ENCODE measurements at regions not wholly inside any gene's neighbourhood (a gene's known extent, or its start where the extent isn't known, plus 50 kb on each side); places are given as distances from the start of the nearest gene placed in this dataset.
"Not testable (repeated sequence)": the region's sequence is repeated elsewhere in the genome, so short reads cannot be mapped to it uniquely, and the experiment has no call there.

DNA sequence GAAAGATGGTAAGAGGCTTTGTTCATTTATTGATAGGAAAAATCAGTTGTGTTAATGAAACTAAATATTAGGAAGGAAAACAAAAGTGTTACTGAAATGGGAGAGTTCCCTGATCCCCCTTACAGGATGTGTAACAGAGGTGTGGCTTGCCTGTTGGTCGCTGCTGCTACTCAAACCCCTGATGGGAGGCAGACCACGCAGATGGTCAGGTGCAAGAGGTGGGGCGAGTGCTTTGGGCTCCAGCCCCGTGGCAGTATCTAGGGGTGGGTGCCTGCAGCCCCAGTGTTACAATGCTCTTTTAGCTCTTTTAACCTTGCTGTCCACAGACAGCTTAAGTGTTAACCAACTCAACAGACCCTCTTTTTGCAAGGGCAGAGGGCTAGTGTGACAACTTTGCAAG is 319.6 kb upstream of the DCN start:
- DNase-seq = no peak

DNA sequence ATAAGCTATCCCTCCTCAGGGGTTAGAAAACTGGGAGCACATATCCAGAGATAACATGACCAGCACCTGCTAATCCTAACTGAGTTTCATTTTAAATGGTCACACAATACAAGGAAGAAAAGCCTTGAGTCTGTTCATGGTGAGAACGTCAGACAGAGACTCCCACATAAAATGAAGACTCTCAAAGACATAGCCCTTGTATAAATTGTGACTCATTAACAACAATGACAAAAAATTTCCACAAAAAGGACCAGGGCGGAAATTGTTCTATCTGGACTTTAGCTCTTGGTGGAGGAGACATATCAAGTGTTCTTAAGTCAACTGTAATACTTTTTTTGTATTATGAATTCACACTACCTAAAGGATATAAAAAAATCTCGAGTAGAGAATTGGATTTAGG is 313.7 kb upstream of the DCN start:
- DNase-seq = no peak

DNA sequence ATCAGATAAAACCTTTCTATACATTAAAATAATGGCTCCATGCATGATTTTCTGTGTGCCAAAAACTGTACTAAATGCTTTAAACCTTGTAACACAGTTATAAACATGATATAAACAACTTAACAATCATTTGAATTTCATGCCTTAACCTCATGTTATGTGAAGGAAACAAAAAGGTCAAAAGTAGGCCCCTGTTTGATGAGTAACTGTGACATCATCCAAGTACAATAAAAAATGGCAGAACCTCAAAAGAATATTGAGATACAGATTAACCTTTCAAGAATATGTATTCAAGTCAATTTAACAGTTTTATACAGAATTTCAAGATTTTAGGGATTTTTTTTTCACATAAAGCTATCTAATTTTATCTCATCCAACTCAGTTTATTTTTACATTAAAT is 310.7 kb upstream of the DCN start:
- DNase-seq = no peak

DNA sequence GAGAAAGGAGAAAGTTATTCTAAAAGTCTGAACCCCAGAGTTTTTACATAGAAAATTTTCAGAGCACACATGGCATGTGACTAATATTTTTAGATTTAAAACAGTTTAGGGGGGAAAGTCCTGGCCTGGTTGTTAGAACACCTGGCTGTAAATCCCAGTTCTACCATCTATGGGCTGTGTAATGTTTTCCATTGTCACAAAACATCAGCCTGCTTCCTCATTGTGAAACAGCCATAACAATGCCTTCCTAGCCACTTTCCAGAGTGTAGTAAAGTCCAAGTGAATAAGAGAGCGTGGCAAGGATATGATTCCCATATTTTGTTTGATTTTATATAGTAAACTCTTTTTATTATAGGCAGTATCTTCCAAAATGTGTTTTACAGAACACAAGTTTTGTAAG is 310.0 kb upstream of the DCN start:
- no peak for DNase-seq

DNA sequence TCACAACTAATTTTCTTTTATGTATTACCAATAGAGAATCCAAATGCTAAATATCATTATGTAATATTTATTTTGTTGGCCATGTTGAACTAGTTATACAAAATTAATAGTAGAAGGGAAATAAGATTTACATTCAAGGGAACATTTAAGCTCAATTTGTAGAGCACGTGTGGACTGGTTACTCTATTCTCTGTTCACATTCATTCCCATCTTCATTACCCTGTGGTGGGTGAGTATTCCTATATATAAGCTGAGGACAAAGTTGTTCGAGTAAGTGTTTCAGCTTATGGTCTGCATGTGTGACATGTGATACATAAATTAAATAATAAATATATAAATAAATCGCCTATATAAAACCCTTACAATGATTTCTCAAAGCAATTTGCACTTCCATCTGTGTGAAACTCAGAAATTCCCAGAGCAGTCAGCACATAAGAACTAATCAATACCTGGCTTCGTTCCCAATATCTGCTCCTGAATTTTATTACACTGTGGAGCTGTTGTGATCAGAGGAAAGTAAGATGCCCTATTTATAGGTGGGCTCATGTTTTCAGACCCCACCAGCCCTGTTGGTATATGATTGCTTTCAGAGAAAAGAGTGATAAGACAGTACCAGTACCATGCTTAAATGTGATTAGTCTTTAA is 308.2 kb upstream of the DCN start:
- DNase-seq = no peak

DNA sequence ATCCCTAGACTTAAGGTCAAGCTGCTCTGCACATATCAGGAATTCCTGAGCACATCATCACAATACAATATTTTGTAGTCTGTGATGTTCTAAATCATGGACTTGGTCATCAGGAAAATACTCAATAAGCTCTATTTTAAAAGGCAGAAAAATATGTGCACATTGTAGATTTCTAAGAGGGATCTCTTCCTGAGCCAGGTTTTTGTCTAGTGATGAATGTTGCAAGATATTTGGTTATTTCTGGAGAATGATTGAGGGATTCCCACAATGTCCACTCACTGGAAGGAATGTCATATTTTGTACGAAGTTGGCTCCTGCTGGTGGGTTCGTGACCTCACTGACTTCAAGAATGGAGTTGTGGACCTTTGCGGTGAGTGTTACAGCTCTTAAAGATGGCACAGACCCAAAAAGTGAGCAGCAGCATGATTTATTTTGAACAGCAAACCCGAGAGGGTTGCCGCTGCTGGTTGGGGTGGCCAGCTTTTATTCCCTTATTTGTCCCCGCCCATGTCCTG is 300.9 kb upstream of the DCN start:
- no peak for DNase-seq

DNA sequence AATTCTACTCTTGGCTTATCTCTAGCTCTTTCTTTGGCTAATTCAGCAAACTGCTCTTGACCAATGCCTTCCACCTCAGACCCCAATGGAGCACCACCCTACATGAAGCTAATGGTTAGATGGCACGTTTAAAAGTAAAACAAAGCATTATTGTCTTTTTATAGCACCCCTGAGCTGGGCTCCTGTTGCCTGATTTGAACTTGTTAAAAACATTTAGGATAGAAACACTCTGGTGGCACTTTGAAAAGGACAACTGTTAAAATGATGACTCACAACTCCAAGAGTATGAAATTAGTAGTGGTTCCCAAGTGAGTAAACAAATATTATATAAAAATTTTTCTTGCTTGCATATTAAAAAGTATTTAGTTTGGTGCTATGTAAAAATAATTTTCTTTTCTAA is 299.6 kb upstream of the DCN start:
- DNase-seq = no peak

DNA sequence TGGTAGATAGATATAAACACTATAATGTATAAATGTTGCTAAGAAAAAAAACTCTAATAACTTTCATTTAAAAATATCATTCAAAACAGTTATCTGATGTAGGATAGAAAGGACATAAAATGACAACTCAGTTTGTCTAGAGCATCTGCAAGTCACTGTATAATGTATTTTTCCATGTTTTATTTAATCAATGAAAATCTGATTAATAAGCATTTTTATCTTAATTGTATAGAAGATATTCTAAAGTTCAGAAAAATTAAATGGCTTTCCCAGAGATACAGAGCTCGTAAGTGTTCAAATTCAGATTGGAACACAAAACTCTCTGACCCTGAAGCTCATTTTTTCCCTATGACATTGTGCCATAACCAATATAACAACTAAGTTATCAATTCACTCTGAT is 295.9 kb upstream of the DCN start:
- no peak for DNase-seq

DNA sequence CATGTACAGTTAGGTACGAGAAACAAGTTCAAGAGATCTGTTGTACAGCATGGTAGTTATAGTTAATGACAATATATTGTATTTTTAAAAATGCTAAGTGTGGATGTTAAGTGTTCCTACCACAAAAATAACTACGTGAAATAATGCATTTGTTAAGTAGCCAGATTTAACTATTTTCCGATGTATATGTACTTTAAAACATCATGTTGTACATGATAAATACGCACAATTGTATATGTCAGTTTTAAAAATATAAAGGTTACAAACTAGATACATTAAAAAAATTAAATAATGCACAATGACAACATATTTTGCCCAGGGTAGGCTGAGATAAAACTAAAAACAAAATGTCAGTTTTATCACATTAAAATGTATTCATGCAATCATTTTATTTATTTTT is 285.1 kb upstream of the DCN start:
- DNase-seq = no peak

DNA sequence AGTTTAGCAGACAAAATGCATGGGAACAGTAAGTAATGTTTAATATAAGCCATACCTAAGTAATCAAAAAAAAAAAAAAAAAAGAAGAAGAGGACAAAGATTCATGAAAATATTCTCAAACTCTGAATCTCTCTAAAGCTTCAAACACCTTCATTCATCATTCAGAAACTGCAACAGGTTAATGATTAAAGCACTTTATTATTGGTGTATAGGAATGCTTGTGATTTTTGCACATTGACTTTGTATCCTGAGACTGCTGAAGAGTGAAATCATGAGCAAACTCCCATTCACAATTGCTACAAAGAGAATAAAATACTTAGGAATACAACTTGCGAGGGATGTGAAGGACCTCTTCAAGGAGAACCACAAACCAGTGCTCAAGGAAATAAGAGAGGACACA is 278.4 kb upstream of the DCN start:
- DNase-seq = no peak

DNA sequence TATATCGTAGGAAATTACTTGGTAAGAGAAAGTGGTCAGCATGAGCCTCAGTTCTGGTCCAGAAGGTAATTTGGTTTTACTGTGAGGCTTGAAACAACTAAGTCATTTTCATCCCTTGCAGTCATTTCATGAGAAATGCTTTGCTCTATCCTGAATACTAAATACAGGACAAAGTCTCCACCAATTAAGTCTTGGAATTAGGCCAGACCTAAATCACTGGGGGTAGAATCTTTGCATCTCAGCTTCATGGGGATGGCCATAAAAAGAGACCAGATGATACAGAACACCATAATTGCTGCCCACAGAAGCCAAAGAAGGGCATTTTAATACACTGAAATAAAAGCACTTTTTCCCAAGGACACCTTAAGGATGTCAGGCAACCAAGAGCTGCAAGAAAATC is 277.9 kb upstream of the DCN start:
- no peak for DNase-seq

DNA sequence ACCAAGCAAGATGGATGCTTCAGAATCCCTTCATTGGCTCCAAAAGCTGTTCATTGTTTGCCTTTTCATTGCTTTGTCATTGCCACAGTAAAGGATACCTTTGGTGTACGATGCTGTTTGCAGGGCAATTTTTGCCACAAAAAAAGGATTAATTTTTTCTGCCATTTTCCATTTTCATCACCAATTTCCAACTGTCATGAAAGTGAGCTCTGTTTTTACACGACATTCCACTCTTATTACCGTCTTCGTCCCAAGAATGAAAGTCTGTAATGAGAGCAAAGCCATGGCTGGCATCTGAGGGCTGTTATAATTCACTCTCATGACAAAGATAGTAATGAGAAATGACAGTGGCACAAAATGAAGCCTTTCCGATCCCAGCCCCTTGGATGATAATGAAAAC is 272.7 kb upstream of the DCN start:
- DNase-seq = no peak

DNA sequence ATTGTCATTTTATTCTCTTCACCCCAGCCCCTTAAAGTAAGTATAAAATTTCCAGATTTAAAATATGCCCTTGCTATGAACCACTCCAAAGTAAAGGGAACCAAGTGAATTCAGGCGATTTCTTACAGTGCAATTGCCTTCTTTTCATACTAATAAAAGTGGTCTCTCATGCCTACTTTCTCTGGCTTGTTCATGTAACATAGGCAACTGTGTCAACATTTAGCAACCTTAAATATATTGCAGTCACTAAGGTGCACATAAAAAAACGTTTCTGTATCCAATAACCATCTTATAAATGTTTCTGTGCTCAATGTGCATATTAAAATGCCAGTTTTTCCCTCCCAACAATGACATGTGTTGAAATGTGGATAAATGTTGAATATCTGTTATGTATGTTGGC is 271.6 kb upstream of the DCN start:
- no peak for DNase-seq

DNA sequence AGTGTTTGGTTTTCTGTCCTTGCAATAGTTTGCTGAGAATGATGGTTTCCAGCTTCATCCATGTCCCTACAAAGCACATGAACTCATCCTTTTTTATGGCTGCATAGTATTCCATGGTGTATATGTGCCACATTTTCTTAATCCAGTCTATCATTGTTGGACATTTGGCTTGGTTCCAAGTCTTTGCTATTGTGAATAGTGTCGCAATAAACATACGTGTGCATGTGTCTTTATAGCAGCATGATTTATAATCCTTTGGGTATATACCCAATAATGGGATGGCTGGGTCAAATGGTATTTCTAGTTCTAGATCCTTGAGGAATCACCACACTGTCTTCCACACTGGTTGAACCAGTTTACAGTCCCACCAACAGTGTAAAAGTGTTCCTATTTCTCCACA is 269.8 kb upstream of the DCN start:
- DNase-seq = not testable (repeated sequence)

DNA sequence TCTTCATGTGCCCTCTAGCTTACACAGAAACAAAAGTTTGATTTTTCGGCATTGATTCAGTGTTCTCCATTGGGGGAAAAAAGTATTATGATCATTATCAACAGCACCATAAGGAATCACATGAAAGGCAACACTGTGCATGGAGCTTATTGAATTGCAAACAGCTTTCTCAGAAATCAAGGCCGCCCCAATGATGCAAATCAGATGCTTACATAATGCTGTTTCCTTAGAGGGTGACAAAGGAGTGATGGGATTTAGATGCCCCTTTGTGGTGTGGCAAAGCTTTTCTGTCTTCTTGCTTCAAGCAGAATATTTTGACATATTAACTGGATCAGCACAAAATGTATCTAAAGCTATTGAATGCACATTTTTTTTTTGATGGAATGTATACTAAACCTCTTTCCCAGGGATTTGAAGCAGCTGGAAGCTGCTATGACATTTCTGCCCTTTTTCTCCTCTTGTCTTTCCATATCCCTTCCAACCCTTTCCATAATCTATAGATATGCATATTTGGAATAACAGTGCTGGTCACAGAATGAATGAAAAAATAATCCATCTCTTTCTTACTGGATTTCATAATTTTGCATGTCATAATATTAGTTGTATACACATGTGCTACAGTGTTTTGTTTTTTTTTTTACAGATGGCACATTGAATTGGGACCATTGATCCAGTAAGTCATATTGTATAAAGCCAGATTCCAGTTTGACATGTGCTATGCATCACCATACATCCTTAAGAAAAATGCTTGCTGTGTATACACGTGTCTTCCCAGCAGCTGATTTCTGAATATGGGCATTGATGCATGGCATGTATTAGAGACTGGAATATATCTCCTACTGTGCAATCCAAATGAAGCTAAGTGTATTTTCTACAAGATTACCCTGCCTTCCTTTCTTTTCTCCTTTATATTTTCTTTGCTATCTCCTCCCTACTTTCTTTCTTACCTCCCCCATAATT is 259.7 kb upstream of the DCN start:
- DNase-seq = no peak

DNA sequence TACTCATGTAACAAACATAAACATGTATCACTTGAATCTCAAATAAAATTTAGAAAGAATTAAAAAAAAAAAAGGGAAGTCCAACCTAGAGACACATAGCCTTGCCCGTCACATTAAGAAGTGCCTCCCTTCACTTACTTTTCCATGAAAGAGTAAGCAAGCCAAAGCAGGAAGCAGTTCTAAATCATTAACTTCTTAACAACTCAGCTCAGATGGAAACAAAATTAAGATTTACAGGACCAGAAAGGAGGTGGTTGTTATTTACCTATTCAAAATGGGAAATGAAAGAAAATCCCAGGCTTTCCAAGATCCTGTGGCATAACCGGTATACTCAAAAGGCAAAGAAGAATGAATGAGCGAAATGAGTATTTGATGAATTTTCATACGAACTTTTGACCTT is 258.6 kb upstream of the DCN start:
- DNase-seq = no peak

DNA sequence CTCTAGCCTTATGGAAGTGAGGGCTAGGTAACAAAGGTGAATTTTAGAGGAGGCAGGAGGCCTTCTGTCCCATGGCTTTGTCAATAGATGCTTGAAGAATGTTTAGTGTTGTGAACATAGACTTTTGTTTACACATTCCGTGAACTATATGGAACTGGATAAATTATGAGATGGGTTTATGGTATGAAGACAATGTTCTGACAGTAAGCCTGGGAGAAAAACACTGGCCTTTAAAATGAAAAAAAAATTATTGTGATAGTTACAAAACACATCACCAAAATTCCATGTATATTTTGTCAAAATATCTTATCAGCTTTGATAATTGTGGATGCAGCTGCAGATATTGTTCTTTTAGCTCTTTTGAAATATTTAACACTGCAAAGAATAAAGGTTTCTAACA is 251.5 kb upstream of the DCN start:
- no peak for DNase-seq

DNA sequence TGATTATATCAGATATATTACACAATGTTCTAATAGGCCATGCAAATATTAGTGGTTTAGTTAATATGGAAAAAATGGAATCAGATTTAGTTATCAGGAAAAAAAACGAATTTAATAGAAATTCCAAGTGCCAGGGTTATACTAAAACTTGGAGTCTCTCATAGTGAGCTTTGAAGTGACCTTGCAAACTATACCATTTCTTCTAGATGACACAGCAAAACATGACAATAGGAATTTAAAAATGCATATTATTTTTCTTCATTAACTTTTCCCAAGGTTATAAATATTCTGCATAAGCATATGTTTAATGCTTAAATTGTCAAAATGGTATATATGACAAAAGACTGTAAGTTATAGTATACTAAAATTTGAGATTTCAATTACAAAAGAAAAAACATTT is 250.1 kb upstream of the DCN start:
- DNase-seq = no peak

DNA sequence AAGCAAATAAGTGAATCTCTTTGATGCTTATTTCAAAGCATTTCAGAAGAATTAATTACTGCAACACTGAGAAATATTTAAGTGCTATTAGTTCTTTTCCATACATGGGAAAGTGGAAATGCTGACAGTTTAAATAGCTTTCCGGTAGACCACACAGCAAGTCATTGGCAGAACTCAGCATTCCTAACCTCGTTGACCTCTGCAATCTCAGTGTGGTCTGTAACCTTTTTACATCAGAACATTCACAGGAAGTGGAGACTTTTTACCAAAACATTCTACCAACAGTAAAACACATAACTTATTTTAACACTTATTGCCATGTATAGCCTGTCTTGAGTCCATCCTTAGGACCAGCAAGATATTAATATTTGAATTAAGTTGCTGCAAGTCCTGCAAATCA is 249.5 kb upstream of the DCN start:
- DNase-seq = no peak

DNA sequence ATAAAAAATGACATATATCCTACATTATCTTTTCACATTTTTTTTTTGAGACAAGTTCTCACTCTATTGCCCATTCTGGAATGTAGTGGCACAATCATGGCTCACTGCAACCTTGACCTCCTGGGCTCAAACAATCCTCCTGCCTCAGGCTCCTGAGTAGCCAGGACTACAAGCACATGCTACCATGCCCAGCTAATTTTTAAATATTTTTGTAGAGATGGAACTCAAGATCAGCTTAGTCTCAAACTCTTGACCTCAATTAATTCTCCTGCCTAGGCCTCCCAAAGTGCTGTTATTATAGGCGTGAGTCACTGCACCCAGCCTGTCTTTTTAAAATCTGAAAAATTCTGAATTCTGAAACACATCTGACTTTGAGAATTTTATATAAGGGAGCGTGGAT is 241.9 kb upstream of the DCN start:
- no peak for DNase-seq

DNA sequence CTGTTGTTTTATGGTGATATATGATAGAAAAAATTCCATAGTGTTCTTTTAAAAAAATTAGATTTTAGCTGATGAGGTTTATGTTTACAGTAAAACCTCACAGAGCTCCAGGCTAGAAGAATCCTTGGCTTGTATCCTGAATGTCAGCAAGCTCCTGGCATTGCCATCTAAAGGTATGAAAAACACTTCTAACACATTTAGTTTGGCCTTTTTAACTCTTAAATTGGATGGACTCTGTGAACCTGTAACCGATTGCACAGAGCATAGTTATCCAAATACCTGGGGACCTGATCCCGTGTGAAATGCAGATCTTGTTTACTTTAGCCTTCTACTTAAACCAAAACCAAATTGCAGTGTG is 241.1 kb upstream of the DCN start:
- no peak for DNase-seq

DNA sequence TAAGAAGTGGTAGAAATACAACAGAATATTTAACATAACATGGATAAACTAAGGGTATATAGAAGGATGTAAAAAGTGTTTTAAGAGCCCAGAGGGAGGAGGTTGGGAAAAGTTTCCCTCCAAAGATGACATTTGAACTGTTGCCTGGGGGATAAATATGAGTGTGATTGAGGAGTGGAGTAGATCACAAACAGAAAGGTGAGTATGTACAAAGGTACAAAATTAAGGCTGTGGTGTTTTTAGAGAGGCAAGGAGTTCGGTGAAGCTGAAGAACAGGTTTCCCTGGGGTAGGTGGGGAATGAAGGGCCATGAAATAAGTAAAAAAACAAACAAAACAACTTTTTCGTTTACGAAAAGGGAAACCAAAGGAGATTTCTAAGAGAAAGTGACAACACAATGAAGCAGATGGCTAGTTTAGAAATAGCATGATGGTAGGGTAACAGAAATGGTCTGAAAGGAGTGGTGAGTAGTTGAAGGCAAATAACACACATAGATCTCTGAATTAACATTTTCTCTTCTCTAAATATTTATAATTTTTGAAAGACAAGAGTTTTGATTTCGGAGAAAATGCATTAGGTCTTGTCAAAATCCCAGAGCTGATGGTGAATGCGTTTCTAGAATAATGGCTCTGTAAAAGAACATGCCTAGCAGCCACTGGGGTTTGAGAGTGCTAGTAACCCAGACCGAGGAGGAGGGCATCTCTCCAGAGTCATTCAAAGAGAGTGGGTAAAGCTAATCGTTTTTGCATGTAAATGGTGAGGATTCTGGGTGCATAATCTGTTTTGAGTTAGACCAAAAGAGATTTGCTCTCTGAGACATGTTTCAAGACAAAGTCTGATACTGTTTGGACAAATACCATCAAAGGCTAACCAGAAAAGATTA is 240.4 kb upstream of the DCN start:
- no peak for DNase-seq

DNA sequence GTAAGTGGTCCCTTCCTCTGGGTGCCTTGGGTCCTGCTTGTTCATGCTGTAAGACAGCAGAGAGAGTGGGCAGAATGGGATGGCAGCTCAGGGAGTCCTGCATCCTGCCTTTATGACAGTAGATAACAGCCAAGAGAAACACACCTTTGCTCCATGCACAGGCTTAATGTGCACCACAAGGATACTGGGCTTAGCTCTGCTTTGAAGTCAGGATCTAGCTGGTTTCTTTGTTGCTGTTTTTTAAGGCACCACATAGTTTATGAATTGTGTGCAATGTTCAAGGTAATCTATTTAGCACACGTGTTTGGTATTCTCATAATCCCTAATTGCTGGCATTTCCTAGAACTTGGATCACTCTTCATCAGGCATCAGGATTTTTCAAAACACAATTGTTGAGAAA is 239.5 kb upstream of the DCN start:
- DNase-seq = no peak

DNA sequence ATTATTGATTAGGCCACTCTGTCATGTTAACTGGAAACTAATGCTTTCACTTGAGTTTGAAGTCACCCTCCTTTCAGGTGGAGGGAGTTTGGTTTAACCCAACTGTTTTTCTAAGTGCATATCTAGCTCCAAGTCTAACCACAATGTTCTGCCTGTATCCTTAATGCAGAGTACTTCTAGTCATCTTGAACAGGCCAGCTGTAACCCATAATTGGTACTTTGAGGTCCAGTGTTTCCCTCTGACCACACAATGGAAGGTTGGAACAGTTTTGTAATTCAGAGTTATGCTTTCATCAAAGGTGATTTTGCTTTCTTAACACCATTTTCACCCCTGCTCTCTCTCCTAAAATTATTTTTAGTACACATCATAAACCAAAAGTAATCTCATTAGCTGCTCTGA is 237.2 kb upstream of the DCN start:
- DNase-seq = no peak
